SK-N-MC (cell line): ENCODE measurements at regions not wholly inside any gene's neighbourhood (a gene's known extent, or its start where the extent isn't known, plus 50 kb on each side); places are given as distances from the start of the nearest gene placed in this dataset.

Experiments used
- EZH2 ChIP-seq: fragments of 200-600 bp; sonication (generic); IDR thresholded peaks from one replicate; pipeline ENCODE4 v1.6.1; 2017; ENCODE audit warnings: antibody characterized with exemption
- FOXP2 ChIP-seq: optimal IDR thresholded peaks from 2 replicates; pipeline ENCODE3; 2011; ENCODE audit warnings: mild to moderate bottlenecking, moderate library complexity; ENCODE audit not compliant: insufficient read depth; ENCODE audit errors: extremely low read length, control extremely low read depth
- POLR2AphosphoS5 ChIP-seq: IDR thresholded peaks from 2 replicates; pipeline ENCODE4 v1.6.1; 2012; ENCODE audit warnings: mild to moderate bottlenecking, low read depth, low read length, borderline replicate concordance

GRCh38 chr1:14516974-14517840 is 81.3 kb upstream of the KAZN start:
- no peak for TF ChIP-seq POLR2AphosphoS5
- TF ChIP-seq EZH2, result no peak
- TF ChIP-seq FOXP2, result no peak
